ENCODE measurements at regions not wholly inside any gene's neighbourhood (a gene's known extent, or its start where the extent isn't known, plus 50 kb on each side); places are given as distances from the start of the nearest gene placed in this dataset.

GRCh38 chr1:93753791-93754763 is 72.4 kb upstream of the BCAR3 start:
- no peak for DNase-seq
- no peaks in the 10 kb centered on the region for H3K36me3 ChIP-seq
- H3K27me3 ChIP-seq: no peaks in the 10 kb centered on the region
- no peaks in the 10 kb centered on the region for H3K4me1 ChIP-seq
- no peak overlapping the region for H3K27ac ChIP-seq
- intact Hi-C loops (cut with DNase I; ENCODE audit: low total_unique reads): no loop called here
- no peaks in the 10 kb centered on the region for H3K9me3 ChIP-seq
- no peak overlapping the region for H3K4me3 ChIP-seq
- TF ChIP-seq CTCF (IDR thresholded peaks at IDR 0.05) (no peak), POLR2A (IDR thresholded peaks at IDR 0.05) (no peak)

GRCh38 chr1:93751377-93752250 is 70.0 kb upstream of the BCAR3 start:
- Histone ChIP-seq H3K27ac (no peak overlapping the region), H3K4me3 (no peak overlapping the region), H3K4me1 (no peaks in the 10 kb centered on the region), H3K27me3 (no peaks in the 10 kb centered on the region), H3K9me3 (no peaks in the 10 kb centered on the region), H3K36me3 (no peaks in the 10 kb centered on the region)
- intact Hi-C loops (cut with DNase I; ENCODE audit: low total_unique reads): no loop called here
- DNase-seq: no peak
- TF ChIP-seq CTCF (IDR thresholded peaks at IDR 0.05) (no peak), POLR2A (IDR thresholded peaks at IDR 0.05) (no peak)

GRCh38 chr1:93750955-93751354 is 69.3 kb upstream of the BCAR3 start:
- no peak overlapping the region for H3K27ac ChIP-seq
- TF ChIP-seq CTCF (IDR thresholded peaks at IDR 0.05): no peak
- no peak for TF ChIP-seq POLR2A (IDR thresholded peaks at IDR 0.05)
- H3K4me1 ChIP-seq: no peaks in the 10 kb centered on the region

GRCh38 chr1:93749894-93750301 is 68.3 kb upstream of the BCAR3 start:
- H3K27ac ChIP-seq: no peak overlapping the region
- TF ChIP-seq POLR2A (IDR thresholded peaks at IDR 0.05): no peak
- no peak for TF ChIP-seq CTCF (IDR thresholded peaks at IDR 0.05)

More at GRCh38 chr1:93750955-93751354, 69.3 kb upstream of the BCAR3 start:
- intact Hi-C loops (cut with DNase I; ENCODE audit: low total_unique reads): no loop called here
- Histone ChIP-seq H3K4me3 (no peak overlapping the region), H3K36me3 (no peaks in the 10 kb centered on the region), H3K9me3 (no peaks in the 10 kb centered on the region), H3K27me3 (no peaks in the 10 kb centered on the region)
- DNase-seq: no peak

More at GRCh38 chr1:93749894-93750301, 68.3 kb upstream of the BCAR3 start:
- no peak for DNase-seq
- H3K36me3 ChIP-seq: no peaks in the 10 kb centered on the region
- intact Hi-C loops (cut with DNase I; ENCODE audit: low total_unique reads): no loop called here
- H3K4me1 ChIP-seq: no peaks in the 10 kb centered on the region
- H3K9me3 ChIP-seq: no peaks in the 10 kb centered on the region
- H3K4me3 ChIP-seq: no peak overlapping the region
- H3K27me3 ChIP-seq: no peaks in the 10 kb centered on the region

Data from uterus (tissue), 3 donors.